GM12891 (cell line): ENCODE measurements at regions not wholly inside any gene's neighbourhood (a gene's known extent, or its start where the extent isn't known, plus 50 kb on each side); places are given as distances from the start of the nearest gene placed in this dataset.
"Not testable (repeated sequence)": the region's sequence is repeated elsewhere in the genome, so short reads cannot be mapped to it uniquely, and the experiment has no call there.

Experiments used
- POLR2A ChIP-seq: IDR thresholded peaks from 2 replicates; pipeline ENCODE4 v1.6.1; 2011; ENCODE audit warnings: low read depth, low read length, control low read depth
- POLR2AphosphoS5 ChIP-seq: IDR thresholded peaks from 2 replicates; pipeline ENCODE4 v1.6.1; 2011; ENCODE audit warnings: low read depth, low read length, control low read depth
- SPI1 ChIP-seq: IDR thresholded peaks from 2 replicates; pipeline ENCODE4 v1.6.1; 2011; ENCODE audit warnings: low read depth, low read length, control low read depth
- TAF1 ChIP-seq: IDR thresholded peaks from 2 replicates; pipeline ENCODE4 v1.6.1; 2011; ENCODE audit warnings: low read depth, low read length, control low read depth

DNA sequence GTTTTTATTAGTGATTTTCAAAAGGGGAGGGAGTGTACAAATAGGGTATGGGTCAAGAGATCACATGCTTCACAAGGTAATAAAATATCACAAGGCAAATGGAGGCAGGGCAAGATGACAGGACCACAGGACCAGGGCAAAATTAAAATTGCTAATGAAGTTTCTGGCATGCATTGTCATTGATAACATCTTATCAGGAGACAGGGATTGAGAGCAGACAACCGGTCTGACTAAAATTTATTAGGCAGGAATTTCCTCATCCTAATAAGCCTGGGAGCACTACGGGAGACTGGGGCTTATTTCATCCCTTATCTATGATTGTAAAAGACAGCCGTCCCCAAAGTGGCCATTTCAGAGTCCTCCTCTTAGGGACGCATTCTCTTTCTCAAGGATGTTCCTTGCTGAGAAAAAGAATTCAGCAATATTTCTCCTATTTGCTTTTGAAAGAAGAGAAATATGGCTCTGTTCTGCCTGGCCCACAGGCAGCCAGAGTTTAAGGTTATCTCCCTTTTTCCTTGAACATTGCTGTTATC is 88.9 kb upstream of the RNPC3 start:
- TF ChIP-seq SPI1, POLR2A, TAF1, POLR2AphosphoS5: not testable (repeated sequence)
